ENCODE measurements at regions not wholly inside any gene's neighbourhood (a gene's known extent, or its start where the extent isn't known, plus 50 kb on each side); places are given as distances from the start of the nearest gene placed in this dataset.
"Not testable (repeated sequence)": the region's sequence is repeated elsewhere in the genome, so short reads cannot be mapped to it uniquely, and the experiment has no call there.

DNA sequence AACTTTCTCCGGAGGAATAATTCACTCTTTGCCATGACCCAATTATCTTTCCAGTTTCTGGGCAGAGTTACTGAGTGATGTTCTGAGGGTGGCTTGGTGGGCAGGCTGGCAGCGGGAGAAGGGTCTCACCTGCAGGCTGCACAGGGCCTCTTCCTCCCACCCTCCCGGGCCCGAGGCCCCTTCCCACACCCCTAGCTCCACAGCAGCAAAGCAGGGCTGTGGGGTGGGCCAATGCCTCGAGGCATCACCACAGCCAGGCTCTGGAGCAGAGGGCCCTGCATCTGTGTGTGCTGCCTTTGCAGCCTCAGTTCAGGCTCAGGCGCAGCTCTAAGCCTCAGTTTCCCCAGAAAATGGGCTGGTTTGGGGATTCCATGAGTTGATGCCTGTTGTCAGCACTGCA, 120.2 kb upstream of the FOXD4L5 start:
- Histone ChIP-seq H3K9me3 (no peaks in the 10 kb centered on the region), H3K4me3 (no peak overlapping the region), H3K27ac (no peak overlapping the region), H3K36me3 (replicated peaks in 1 of 2; ENCODE audit: insufficient read depth in 1 of 2, low read depth in 2 of 2) (no peaks in the 10 kb centered on the region), H3K27me3 (no peaks in the 10 kb centered on the region), H3K4me1 (no peaks in the 10 kb centered on the region)
- 59 to 100% methylated on average over 1 to 6 of the region's 6 CpGs for WGBS, 2 donors
- intact Hi-C loops (cut with DNase I), result no loop called here
- no peak for DNase-seq
- TF ChIP-seq, protein P1, sequence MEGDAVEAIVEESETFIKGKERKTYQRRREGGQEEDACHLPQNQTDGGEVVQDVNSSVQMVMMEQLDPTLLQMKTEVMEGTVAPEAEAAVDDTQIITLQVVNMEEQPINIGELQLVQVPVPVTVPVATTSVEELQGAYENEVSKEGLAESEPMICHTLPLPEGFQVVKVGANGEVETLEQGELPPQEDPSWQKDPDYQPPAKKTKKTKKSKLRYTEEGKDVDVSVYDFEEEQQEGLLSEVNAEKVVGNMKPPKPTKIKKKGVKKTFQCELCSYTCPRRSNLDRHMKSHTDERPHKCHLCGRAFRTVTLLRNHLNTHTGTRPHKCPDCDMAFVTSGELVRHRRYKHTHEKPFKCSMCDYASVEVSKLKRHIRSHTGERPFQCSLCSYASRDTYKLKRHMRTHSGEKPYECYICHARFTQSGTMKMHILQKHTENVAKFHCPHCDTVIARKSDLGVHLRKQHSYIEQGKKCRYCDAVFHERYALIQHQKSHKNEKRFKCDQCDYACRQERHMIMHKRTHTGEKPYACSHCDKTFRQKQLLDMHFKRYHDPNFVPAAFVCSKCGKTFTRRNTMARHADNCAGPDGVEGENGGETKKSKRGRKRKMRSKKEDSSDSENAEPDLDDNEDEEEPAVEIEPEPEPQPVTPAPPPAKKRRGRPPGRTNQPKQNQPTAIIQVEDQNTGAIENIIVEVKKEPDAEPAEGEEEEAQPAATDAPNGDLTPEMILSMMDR (IDR thresholded peaks at IDR 0.05), result no peak
- TF ChIP-seq POLR2A (IDR thresholded peaks at IDR 0.05), result no peak
- ATAC-seq, result no peak

DNA sequence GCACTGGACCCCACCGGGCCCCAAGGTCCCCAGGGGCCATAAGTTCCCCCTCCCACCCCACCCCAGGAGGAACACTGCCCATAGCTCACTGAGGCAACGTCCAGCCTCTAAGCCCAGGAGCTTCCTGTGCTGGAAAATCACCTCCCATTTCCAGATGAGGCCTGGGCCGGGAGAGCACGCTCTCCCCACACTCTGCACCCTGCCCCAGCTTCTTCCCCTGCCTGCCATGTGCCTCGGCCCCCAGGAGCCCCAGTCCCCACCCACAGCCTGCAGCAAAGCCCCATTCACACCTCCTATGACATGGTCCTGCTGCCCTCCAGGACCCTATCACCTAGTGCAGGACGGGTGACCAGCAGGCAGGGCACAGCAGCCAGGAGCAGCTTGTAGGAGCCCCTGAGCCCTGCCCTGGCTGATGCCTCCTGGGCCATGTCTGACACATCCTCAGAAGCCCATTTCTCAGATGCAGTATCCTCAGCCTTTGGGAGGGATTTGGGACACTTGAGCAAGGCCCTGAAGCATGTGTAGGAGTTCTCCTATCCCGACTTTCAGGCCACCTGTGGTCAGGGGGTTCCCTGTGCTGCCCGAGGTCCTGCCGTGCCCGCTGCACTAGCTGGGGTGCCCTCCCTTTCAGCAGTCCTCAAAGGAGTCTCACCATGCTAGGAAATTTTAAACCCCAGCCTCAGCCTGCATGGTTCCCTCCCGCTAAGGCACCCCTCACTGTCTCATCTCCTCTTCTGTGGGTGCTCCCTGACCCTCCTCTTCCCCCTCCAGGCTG, 119.4 kb upstream of the FOXD4L5 start:
- Histone ChIP-seq H3K36me3 (replicated peaks in 1 of 2; ENCODE audit: insufficient read depth in 1 of 2, low read depth in 2 of 2) (no peaks in the 10 kb centered on the region), H3K9me3 (no peaks in the 10 kb centered on the region), H3K4me1 (no peaks in the 10 kb centered on the region), H3K4me3 (no peak overlapping the region), H3K27ac (no peak overlapping the region), H3K27me3 (no peaks in the 10 kb centered on the region)
- DNase-seq, result no peak
- no peak for ATAC-seq
- TF ChIP-seq POLR2A (IDR thresholded peaks at IDR 0.05), result no peak
- TF ChIP-seq, protein P1 (IDR thresholded peaks at IDR 0.05), result no peak
- intact Hi-C loops (cut with DNase I), result no loop called here
- 39 to 43% methylated on average over 2 to 11 of the region's 11 CpGs for WGBS, 2 donors

DNA sequence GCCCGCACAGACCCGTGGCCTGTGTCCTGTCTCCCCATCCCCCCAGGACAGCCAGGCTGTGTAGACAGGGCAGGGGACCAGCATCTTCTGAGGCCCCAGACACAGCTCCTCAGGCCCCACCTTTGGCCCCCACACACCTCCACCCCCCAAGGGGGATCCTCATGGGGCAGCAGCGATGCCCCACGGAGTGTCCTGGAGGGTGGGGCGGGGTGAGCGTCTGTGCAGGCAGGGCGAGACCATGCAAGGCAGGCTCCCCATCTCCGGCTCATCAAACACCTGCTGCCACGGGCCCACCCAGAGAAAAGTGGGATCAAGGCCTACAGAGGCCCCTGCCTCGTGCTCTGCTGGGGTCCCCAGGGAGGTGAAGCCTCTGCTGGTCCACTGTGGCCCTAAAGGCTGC, 118.7 kb upstream of the FOXD4L5 start:
- ATAC-seq (no peak), DNase-seq (no peak)
- Histone ChIP-seq H3K4me1 (no peaks in the 10 kb centered on the region), H3K36me3 (replicated peaks in 1 of 2; ENCODE audit: insufficient read depth in 1 of 2, low read depth in 2 of 2) (no peaks in the 10 kb centered on the region), H3K27ac (no peak overlapping the region), H3K27me3 (no peaks in the 10 kb centered on the region), H3K4me3 (no peak overlapping the region), H3K9me3 (no peaks in the 10 kb centered on the region)
- TF ChIP-seq POLR2A (IDR thresholded peaks at IDR 0.05), result no peak
- TF ChIP-seq, protein P1 (IDR thresholded peaks at IDR 0.05), result no peak
- whole genome bisulfite sequencing, 2 donors, result 51 to 70% methylated on average over 2 to 8 of the region's 10 CpGs
- intact Hi-C loops (cut with DNase I), result no loop called here

DNA sequence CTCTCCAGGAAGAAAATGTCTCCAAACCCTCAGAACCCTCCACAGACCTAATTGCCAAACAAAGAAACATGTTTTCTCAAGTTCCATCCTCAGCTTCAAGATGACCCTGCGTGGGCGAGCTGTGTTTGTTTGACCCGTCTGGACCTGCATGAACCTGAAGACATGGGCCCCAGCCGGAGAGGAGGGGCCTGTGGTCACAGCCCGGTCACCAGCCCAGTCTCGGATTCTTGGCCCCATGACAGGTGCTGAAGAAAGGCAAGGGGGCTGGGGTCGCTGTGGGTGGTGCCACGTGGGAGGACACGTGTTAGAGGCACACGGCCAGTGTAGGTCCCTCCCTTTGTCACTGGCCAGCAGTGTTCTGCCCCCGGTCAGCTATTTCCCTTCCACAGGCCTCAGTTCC, 118.1 kb upstream of the FOXD4L5 start:
- H3K36me3 ChIP-seq (replicated peaks in 1 of 2; ENCODE audit: insufficient read depth in 1 of 2, low read depth in 2 of 2); intact Hi-C loops (cut with DNase I); H3K4me1 ChIP-seq; H3K27me3 ChIP-seq; ATAC-seq; DNase-seq; H3K27ac ChIP-seq; H3K4me3 ChIP-seq; H3K9me3 ChIP-seq: not testable (repeated sequence)
- 69 to 76% methylated on average over 4 to 11 of the region's 11 CpGs for WGBS, 2 donors

DNA sequence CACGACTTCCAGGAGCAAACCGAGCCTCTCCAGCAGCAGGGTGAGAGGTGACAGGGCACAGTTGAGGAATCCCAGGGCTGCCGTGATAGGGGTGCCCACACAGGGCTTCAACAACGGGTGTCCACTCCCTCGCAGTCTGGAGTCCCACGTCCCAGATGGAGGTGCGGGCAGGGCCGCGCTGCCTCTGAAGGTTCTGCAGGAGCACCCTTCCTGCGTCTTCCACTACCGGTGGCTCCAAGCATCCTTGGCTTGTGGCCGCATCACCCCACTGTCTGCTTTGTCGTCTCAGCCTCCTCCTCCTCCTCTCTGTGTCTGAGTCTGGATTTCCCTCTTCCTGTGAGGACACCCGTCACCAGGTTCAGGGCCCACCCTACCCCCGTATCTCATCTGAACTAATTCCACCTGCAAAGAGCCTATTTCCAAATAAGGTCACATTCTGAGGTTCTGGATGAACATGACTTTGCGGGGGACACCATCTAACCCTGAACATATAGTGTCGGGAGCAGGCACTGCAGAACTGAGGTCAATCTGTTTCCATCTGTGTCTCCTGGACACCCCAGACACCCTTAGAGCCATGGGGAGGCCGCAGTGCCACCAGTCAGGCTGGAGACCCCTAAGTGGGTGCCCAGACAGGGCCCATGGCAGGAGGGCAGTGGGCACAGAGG, 117.3 kb upstream of the FOXD4L5 start:
- H3K9me3 ChIP-seq; H3K36me3 ChIP-seq (replicated peaks in 1 of 2; ENCODE audit: insufficient read depth in 1 of 2, low read depth in 2 of 2); DNase-seq; ATAC-seq; H3K27ac ChIP-seq; H3K4me3 ChIP-seq; intact Hi-C loops (cut with DNase I); H3K27me3 ChIP-seq; H3K4me1 ChIP-seq: not testable (repeated sequence)
- 78 to 80% methylated on average over 17 to 18 of the region's 18 CpGs for WGBS, 2 donors

DNA sequence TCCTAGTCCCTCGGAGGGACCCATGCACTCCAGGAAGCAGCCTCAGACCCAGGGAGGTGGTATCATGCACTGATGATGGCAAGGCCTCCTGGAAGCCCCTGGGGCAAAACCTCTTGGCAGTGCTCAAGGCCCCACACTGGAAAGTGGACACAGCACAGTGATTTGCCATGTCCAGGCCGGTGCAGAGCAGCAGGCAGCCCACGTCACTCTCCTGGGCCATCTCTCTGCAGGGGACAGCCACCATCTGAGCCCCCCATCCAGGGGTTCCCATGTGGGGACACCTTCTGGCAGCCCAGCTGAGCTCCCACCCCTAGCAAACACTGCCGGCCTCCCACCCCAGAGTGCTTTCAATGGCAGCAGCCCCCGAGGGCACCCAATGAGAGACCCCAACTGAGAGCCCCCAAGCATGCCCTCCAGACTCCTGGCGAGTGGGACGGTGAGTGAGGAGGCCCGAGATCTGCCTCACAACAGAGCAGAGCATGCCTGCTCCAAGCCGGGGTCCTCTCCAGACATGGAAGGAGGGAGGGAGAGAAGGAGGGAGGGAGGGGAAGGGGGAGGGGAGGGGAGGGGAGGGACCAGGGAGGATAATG, 116.5 kb upstream of the FOXD4L5 start:
- 49 to 53% methylated on average over 2 to 6 of the region's 9 CpGs for WGBS, 2 donors
- H3K27ac ChIP-seq; H3K9me3 ChIP-seq; ATAC-seq; intact Hi-C loops (cut with DNase I); H3K4me1 ChIP-seq; DNase-seq; H3K27me3 ChIP-seq; H3K36me3 ChIP-seq (replicated peaks in 1 of 2; ENCODE audit: insufficient read depth in 1 of 2, low read depth in 2 of 2); H3K4me3 ChIP-seq: not testable (repeated sequence)
